GM19463 (cell line): ENCODE measurements at regions not wholly inside any gene's neighbourhood (a gene's known extent, or its start where the extent isn't known, plus 50 kb on each side); places are given as distances from the start of the nearest gene placed in this dataset.
"Not testable (repeated sequence)": the region's sequence is repeated elsewhere in the genome, so short reads cannot be mapped to it uniquely, and the experiment has no call there.

Experiments
- ATAC-seq: cut with Tn5 transposase; IDR thresholded peaks from one replicate; pipeline ENCODE4 v1.9.1; 2021; ENCODE audit warnings: mild to moderate bottlenecking, moderate library complexity; ENCODE audit not compliant: unreplicated experiment

DNA sequence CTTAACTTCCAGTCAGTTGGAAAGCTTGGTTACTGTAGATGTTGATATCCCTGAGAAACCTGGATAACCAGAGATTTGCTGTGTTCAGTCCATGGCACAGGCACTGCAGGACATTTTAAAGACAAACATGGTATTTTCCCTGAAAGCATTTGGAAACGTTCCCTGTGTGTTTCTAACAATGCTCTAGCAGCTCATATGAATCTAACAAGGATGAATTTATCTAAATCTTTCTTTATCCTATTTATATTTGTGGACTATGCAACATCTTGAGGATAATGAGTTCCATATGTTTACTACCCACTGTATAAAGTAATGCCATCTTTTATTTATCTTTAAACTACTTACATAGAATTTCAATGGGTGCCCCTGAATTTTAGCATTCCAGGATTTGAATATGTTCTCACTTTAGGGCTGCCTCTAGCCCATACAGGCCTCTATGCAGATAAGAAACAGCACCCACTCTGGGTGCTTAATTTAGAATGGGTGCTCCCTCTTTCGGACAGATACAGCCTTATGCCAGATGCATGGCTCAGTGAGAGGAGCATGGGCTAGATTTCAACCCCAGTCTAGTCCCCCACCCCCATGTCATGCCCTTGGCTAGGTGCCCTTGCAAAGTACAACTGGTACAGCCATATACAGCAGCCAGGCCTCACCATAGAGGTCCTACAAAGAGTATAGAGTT, 50.6 kb upstream of the NEMP2 start:
- no peak for ATAC-seq

DNA sequence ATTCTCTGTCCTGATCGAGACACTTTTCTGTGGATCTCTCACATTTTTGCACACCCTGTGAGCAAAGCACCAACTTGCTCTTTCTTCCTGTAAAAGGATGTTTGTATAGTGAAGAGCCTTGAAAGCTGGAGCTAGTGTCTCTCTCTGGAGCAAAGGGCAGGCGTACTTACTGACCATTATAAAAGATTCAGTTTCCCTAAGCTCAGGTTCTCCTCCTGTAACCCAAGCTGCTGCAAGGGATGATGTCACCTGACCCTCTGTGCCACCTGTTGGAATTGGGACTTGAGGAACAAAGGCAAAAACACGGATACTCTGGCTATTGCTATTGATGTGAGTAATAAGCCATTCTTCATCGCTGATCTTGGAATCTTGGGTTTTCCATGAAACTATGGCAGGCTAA, 52.6 kb upstream of the NEMP2 start:
- ATAC-seq: no peak

DNA sequence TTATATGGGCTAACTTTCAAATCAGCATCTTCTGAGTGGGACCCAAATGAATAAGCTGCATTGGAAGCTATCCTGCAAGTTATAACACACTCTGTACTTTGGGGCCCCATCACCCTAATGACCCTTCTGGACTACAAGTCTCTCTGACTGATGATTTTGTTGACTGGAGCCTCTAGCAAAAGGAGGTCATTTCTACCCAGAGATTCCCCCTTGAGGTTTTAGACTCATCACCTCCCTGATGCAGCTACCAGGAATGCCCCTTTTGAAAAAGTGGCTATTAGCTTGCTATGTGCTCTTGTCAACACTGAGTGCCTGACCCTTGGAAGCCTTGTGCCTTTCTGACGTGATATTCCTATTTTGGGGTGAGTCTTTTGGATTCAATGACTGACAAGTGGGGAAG, 54.5 kb upstream of the NEMP2 start:
- ATAC-seq: peak; percentile 53

DNA sequence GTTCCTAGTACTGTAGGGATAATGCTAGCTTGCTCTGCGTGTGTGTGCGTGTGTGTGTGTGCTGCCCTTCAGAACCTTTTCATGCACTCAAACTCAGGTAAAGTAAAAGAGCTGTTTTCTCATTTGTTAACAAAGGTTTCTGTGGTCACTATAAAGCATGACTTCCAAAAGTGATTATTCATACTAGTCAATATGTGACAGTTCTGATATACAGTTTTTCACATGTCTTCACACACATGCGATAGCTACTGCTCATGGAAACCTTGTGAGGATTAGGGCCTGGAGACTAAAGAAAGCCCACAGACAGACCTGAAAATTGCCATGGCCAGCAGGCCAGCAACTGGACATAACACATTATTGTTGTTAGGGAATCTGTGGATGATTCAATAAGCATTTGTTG, 56.9 kb upstream of the NEMP2 start:
- no peak for ATAC-seq

DNA sequence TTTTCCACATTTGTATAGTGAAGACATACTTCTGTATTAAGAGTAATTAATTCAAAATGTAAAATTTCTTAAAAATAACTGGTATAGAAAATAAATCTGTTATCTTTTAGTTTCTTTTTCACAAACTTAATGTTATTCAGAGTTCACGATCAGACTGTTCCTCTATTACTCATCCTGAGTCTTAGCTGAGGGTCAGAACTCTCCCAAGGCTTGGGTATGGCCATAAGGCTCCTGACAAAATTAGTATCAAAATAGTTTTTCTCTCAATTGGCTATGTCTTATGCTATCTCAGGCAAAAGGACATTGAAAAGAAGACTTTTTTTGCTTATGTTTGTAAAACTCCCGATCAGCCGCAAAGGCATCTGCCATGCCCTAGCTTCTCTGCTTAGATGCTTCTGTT, 56.1 kb upstream of the NAB1 start:
- no peak for ATAC-seq

DNA sequence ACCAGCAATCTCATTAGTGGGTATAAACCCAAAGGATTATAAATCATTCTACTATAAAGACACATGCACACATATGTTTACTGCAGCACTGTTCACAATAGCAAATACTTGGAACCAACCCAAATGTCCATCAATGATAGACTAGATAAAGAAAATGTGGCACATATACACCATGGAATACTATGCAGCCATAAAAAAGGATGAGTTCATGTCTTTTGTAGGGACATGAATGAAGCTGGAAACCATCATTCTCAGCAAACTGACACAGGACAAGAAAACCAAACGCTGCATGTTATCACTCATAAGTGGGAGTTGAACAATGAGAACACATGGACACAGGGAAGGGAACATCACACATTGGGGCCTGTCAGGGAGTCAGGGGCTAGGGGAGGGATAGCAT, 53.0 kb upstream of the NAB1 start:
- not testable (repeated sequence) for ATAC-seq

DNA sequence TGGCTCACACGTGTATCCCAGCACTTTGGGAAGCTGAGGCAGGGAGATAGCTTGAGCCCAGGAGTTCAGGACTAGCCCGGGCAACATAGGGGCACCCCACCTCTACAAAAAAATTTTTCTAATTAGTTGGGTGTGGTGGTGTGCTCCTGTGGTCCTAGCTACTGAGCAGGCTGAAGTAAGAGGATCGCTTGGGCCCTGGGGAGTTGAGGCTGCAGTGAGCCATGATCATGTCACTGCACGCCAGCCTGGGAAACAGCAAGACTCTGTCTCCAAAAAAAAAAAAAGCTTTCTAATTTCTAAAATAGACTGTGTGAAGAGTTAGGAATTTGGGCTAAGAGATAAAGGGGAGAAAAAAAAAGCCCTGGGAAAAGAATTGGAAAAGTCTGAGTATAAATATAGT, 51.9 kb upstream of the NAB1 start:
- ATAC-seq: no peak

DNA sequence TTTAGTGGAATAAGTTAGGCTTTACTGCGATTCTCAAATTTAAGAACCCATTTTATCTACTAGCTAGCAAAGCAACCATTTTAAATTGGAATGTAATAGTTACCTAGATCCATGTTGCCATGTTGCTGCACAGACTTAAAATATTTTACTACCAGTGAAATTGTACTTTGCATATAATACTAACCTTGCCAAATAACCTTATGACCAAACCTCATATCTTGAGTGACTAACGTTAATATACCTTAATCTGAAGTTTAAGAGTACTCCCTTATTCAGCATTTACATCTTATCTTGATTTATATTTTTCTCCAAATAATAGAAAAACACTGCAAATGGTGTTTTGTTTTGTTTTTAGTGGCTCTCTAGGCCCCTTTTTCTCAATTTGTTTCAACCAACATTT, 50.3 kb upstream of the NAB1 start:
- ATAC-seq: no peak

DNA sequence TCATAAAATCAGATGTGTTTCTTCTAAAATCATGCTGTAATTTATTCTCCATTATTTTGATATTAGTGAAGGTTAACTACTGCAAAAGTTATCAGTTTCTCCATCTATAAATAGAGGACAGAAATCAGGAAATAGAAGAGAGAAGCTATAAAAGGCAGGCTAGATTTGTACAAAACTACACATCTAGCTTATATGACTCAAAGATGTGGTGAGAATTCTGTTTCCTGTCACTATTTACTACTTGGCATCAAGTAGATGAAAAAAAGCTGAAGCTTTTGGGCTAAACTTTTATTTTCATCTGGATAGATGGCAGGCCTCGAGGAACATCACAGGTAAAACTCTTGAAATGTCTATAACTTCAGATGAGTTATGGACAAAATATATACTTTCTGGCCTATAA, 49.8 kb upstream of the NAB1 start:
- ATAC-seq: no peak
